ENCODE measurements at regions not wholly inside any gene's neighbourhood (a gene's known extent, or its start where the extent isn't known, plus 50 kb on each side); places are given as distances from the start of the nearest gene placed in this dataset.

- no peak for DNase-seq (ENCODE audit: low spot score)
These were observed 51.5 kb upstream of the TMEM200A start for GRCh38 chr6:130314271-130314670.

- DNase-seq (ENCODE audit: low spot score): no peak
These were observed 52.6 kb upstream of the TMEM200A start for GRCh38 chr6:130313206-130313605.

GRCh38 chr6:130309028-130309427, 56.8 kb upstream of the TMEM200A start:
- DNase-seq (ENCODE audit: low spot score): no peak

- no peak for DNase-seq (ENCODE audit: low spot score)
These were observed 58.0 kb upstream of the TMEM200A start for GRCh38 chr6:130307752-130308361.

GRCh38 chr6:130306377-130306776, 59.4 kb upstream of the TMEM200A start:
- no peak for DNase-seq (ENCODE audit: low spot score)

GRCh38 chr6:130303431-130303830, 62.4 kb upstream of the TMEM200A start:
- no peak for DNase-seq (ENCODE audit: low spot score)

- no peak for DNase-seq (ENCODE audit: low spot score)
These were observed 67.6 kb upstream of the TMEM200A start for GRCh38 chr6:130298258-130298657.

- no peak for DNase-seq (ENCODE audit: low spot score)
These were observed 69.0 kb upstream of the TMEM200A start for GRCh38 chr6:130296854-130297253.

GRCh38 chr6:130293800-130294199, 71.0 kb upstream of the SAMD3 start:
- DNase-seq (ENCODE audit: low spot score): peak; percentile 27

GRCh38 chr6:130288065-130288464, 65.3 kb upstream of the SAMD3 start:
- DNase-seq (ENCODE audit: low spot score): no peak

- no peak for DNase-seq (ENCODE audit: low spot score)
These were observed 59.7 kb upstream of the SAMD3 start for GRCh38 chr6:130282234-130282995.

- no peak for DNase-seq (ENCODE audit: low spot score)
These were observed 53.8 kb upstream of the SAMD3 start for GRCh38 chr6:130276507-130276906.

GRCh38 chr6:130274007-130274406, 51.3 kb upstream of the SAMD3 start:
- DNase-seq (ENCODE audit: low spot score): no peak

All from Ammon's horn (tissue), 1 donor.